Cardiac muscle cell (in vitro differentiated cells and primary cell): ENCODE measurements at regions not wholly inside any gene's neighbourhood (a gene's known extent, or its start where the extent isn't known, plus 50 kb on each side); places are given as distances from the start of the nearest gene placed in this dataset.

Source experiments
- DNase-seq, 2 donors: peaks; one replicate each; pipeline versions ENCODE4 v3.0.0 to v3.0.0-alpha.2; 2010 to 2017; ENCODE audit warnings: low read depth in 1 of 2, low spot score in 1 of 2
- H3K27ac ChIP-seq: fragments of 200-600 bp; sonication (generic); 2 replicates; pipeline ENCODE4 v1.5.1; 2016
- H3K27me3 ChIP-seq: fragments of 200-600 bp; sonication (generic); 2 replicates; pipeline ENCODE4 v1.6.0; 2016; ENCODE audit warnings: control low read depth
- H3K36me3 ChIP-seq: fragments of 200-600 bp; sonication (generic); 2 replicates; pipeline ENCODE4 v1.5.1; 2016; ENCODE audit warnings: control low read depth
- H3K4me1 ChIP-seq: fragments of 200-600 bp; sonication (generic); 2 replicates; pipeline ENCODE4 v1.8.1; 2017; ENCODE audit warnings: low read depth, mild to moderate bottlenecking, mixed run types
- H3K4me3 ChIP-seq: fragments of 200-600 bp; sonication (generic); 2 replicates; pipeline ENCODE4 v1.5.1; 2016; ENCODE audit warnings: mild to moderate bottlenecking
- H3K9me3 ChIP-seq: fragments of 200-600 bp; sonication (generic); 2 replicates; pipeline ENCODE4 v1.5.1; 2017; ENCODE audit warnings: low read depth, mild to moderate bottlenecking, control low read depth
- TF ChIP-seq, protein P1 (sequence below): IDR thresholded peaks from 2 replicates; pipeline ENCODE4 v1.5.1; 2012; ENCODE audit warnings: low read depth, mild to moderate bottlenecking, low read length

GRCh38 chr3:165442061-165442460, 245.9 kb upstream of the SLITRK3 start:
- TF ChIP-seq, protein P1, sequence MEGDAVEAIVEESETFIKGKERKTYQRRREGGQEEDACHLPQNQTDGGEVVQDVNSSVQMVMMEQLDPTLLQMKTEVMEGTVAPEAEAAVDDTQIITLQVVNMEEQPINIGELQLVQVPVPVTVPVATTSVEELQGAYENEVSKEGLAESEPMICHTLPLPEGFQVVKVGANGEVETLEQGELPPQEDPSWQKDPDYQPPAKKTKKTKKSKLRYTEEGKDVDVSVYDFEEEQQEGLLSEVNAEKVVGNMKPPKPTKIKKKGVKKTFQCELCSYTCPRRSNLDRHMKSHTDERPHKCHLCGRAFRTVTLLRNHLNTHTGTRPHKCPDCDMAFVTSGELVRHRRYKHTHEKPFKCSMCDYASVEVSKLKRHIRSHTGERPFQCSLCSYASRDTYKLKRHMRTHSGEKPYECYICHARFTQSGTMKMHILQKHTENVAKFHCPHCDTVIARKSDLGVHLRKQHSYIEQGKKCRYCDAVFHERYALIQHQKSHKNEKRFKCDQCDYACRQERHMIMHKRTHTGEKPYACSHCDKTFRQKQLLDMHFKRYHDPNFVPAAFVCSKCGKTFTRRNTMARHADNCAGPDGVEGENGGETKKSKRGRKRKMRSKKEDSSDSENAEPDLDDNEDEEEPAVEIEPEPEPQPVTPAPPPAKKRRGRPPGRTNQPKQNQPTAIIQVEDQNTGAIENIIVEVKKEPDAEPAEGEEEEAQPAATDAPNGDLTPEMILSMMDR, result no peak
- H3K9me3 ChIP-seq, result no peaks in the 10 kb centered on the region
- DNase-seq, result no peak
- no peaks in the 10 kb centered on the region for H3K4me1 ChIP-seq
- H3K27me3 ChIP-seq, result no peaks in the 10 kb centered on the region
- no peak overlapping the region for H3K4me3 ChIP-seq
- no peaks in the 10 kb centered on the region for H3K36me3 ChIP-seq
- H3K27ac ChIP-seq, result no peak overlapping the region

GRCh38 chr3:165440380-165440779, 244.2 kb upstream of the SLITRK3 start:
- Histone ChIP-seq H3K27ac (no peak overlapping the region), H3K4me1 (no peaks in the 10 kb centered on the region), H3K4me3 (no peak overlapping the region), H3K36me3 (no peaks in the 10 kb centered on the region), H3K9me3 (no peaks in the 10 kb centered on the region), H3K27me3 (no peaks in the 10 kb centered on the region)
- DNase-seq, result no peak
- TF ChIP-seq, protein P1, result no peak

GRCh38 chr3:165439765-165440164, 243.6 kb upstream of the SLITRK3 start:
- Histone ChIP-seq H3K27ac (no peak overlapping the region), H3K36me3 (no peaks in the 10 kb centered on the region), H3K9me3 (no peaks in the 10 kb centered on the region), H3K4me3 (no peak overlapping the region), H3K27me3 (no peaks in the 10 kb centered on the region), H3K4me1 (no peaks in the 10 kb centered on the region)
- TF ChIP-seq, protein P1, result no peak
- no peak for DNase-seq

DNA sequence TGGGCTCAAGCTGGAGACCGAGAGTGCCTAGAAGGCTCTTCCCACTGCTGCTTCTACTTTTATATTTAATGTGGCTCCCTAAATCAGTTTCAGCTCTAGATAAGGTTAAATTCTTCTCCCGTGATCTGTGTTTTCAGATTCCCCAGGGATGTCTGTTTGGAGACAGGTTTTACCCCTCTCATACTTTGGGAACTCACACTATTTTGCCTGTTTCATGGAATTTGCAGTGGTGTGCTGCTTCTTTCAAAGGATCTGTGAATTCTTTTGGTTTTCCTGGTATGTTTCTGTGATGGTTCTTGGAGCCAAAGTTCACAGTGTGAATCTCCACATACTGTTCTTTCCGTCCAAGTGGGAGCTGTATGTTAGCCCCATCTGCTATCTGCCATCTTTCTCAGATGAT, 238.3 kb upstream of the SLITRK3 start:
- TF ChIP-seq, protein P1, result no peak
- H3K9me3 ChIP-seq, result no peaks in the 10 kb centered on the region

GRCh38 chr3:165406425-165406824, 210.2 kb upstream of the SLITRK3 start:
- H3K9me3 ChIP-seq, result no peaks in the 10 kb centered on the region
- no peaks in the 10 kb centered on the region for H3K36me3 ChIP-seq
- no peak for DNase-seq
- H3K27me3 ChIP-seq, result no peaks in the 10 kb centered on the region
- no peaks in the 10 kb centered on the region for H3K4me1 ChIP-seq
- H3K27ac ChIP-seq, result no peak overlapping the region
- H3K4me3 ChIP-seq, result no peak overlapping the region
- TF ChIP-seq, protein P1, result no peak

More for the DNA sequence above, 238.3 kb upstream of the SLITRK3 start:
- no peak overlapping the region for H3K4me3 ChIP-seq
- H3K4me1 ChIP-seq, result no peaks in the 10 kb centered on the region
- H3K36me3 ChIP-seq, result no peaks in the 10 kb centered on the region
- H3K27me3 ChIP-seq, result no peaks in the 10 kb centered on the region
- no peak for DNase-seq
- no peak overlapping the region for H3K27ac ChIP-seq
